ENCODE measurements at regions not wholly inside any gene's neighbourhood (a gene's known extent, or its start where the extent isn't known, plus 50 kb on each side); places are given as distances from the start of the nearest gene placed in this dataset.

DNA sequence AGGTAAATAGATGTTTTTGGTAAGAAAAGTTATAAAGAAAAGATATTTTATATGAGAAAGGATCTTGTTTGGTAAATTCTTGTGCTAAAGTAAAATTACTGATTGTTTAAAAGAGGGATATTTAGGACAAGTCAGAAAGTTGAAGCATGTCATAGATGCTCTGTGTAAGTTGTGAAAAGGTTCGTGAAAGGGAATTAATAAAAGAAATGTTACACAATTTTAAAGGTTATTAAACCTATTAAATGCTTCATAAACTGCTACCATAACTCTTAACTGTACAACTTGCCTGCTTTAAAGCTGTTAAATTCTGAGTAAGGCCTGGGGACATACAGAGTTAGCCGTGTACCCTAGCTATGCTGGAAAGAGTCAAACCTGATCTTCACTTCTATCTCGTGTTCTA, 634.1 kb downstream of the ACTR3B start:
- TF ChIP-seq, protein P1, sequence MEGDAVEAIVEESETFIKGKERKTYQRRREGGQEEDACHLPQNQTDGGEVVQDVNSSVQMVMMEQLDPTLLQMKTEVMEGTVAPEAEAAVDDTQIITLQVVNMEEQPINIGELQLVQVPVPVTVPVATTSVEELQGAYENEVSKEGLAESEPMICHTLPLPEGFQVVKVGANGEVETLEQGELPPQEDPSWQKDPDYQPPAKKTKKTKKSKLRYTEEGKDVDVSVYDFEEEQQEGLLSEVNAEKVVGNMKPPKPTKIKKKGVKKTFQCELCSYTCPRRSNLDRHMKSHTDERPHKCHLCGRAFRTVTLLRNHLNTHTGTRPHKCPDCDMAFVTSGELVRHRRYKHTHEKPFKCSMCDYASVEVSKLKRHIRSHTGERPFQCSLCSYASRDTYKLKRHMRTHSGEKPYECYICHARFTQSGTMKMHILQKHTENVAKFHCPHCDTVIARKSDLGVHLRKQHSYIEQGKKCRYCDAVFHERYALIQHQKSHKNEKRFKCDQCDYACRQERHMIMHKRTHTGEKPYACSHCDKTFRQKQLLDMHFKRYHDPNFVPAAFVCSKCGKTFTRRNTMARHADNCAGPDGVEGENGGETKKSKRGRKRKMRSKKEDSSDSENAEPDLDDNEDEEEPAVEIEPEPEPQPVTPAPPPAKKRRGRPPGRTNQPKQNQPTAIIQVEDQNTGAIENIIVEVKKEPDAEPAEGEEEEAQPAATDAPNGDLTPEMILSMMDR (conservative IDR thresholded peaks at IDR 0.05 in 1 of 2, IDR thresholded peaks at IDR 0.05 in 1 of 2; ENCODE audit: extremely low read depth in 1 of 2, insufficient read depth in 1 of 2, low read depth in 1 of 2, low read length in 2 of 2), result no peak
- no peak for TF ChIP-seq EZH2 (IDR thresholded peaks at IDR 0.05; ENCODE audit: borderline replicate concordance, low read length)
